H1 (cell line): ENCODE measurements at regions not wholly inside any gene's neighbourhood (a gene's known extent, or its start where the extent isn't known, plus 50 kb on each side); places are given as distances from the start of the nearest gene placed in this dataset.

Experiments
- CTCF ChIA-PET: fragments of 300-600 bp; sonication (Branson Sonifier 250); formaldehyde crosslinking; loops from one replicate; lab custom pipeline; 2021; ENCODE audit not compliant: partially characterized antibody; lab: Charles Lee
- POLR2A ChIA-PET: fragments of 300-600 bp; sonication (Branson Sonifier 250); formaldehyde crosslinking; loops from one replicate; lab custom pipeline; 2021; ENCODE audit warnings: inconsistent platforms; ENCODE audit not compliant: partially characterized antibody; lab: Charles Lee
- DNase-seq, 2 experiments: peaks; one replicate each; pipeline versions ENCODE4 v3.0.0 to v3.0.0-alpha.2; 2010 to 2022; ENCODE audit warnings: low spot score in 2 of 2, low read depth in 1 of 2, mixed read lengths in 1 of 2
- FAIRE-seq: peaks from 2 replicates; lab custom pipeline; 2011; peaks lifted over from hg19 to GRCh38; lab: Jason Lieb, UNC
- H2AFZ ChIP-seq: 2 replicates; pipeline ENCODE4 v1.8.1; 2012; ENCODE audit warnings: low read length, inconsistent platforms
- H2AK5ac ChIP-seq: 2 replicates; pipeline ENCODE4 v1.6.1; 2013; ENCODE audit warnings: low read depth, low read length
- H2BK120ac ChIP-seq: replicated peaks from 2 replicates; pipeline ENCODE3; 2013; ENCODE audit warnings: low read depth, low read length, inconsistent platforms
- H2BK12ac ChIP-seq: 2 replicates; pipeline ENCODE4 v1.6.1; 2013; ENCODE audit warnings: low read depth, low read length
- H2BK15ac ChIP-seq: 2 replicates; pipeline ENCODE4 v1.6.1; 2013; ENCODE audit warnings: low read length
- H2BK20ac ChIP-seq: 2 replicates; pipeline ENCODE4 v1.6.1; 2013; ENCODE audit warnings: low read length
- H2BK5ac ChIP-seq: 2 replicates; pipeline ENCODE4 v1.6.1; 2013; ENCODE audit warnings: low read depth, low read length
- H3K14ac ChIP-seq: 2 replicates; pipeline ENCODE4 v1.6.1; 2013; ENCODE audit warnings: inconsistent platforms; ENCODE audit not compliant: insufficient read length
- H3K18ac ChIP-seq: 2 replicates; pipeline ENCODE4 v1.6.1; 2013; ENCODE audit warnings: low read length; ENCODE audit errors: extremely low read depth
- H3K23ac ChIP-seq: 2 replicates; pipeline ENCODE4 v1.6.1; 2013; ENCODE audit warnings: inconsistent platforms; ENCODE audit not compliant: insufficient read length
- H3K23me2 ChIP-seq: 2 replicates; pipeline ENCODE4 v1.6.1; 2013; ENCODE audit warnings: low read depth, low read length
- H3K27ac ChIP-seq: 2 replicates; pipeline ENCODE4 v1.6.1; 2011; ENCODE audit warnings: low read depth, low read length, inconsistent platforms
- H3K27me3 ChIP-seq, 4 experiments: replicated peaks in 1 of 4; 1 replicate in 1 of 4; 2 replicates in 3 of 4; pipeline versions ENCODE4 v1.6.1 to v1.8.1; 2011 to 2013; ENCODE audit warnings: low read length in 3 of 4, mild to moderate bottlenecking in 3 of 4, inconsistent platforms in 2 of 4, mixed read lengths in 2 of 4, moderate library complexity in 1 of 4; ENCODE audit not compliant: control insufficient read depth in 3 of 4, insufficient read depth in 3 of 4; ENCODE audit errors: extremely low read depth in 1 of 4
- H3K36me3 ChIP-seq, 4 experiments: 2 replicates each; pipeline versions ENCODE4 v1.6.1 to v1.8.1; 2011 to 2013; ENCODE audit warnings: mild to moderate bottlenecking in 4 of 4, low read length in 3 of 4, moderate library complexity in 2 of 4, control low read depth in 1 of 4, inconsistent platforms in 1 of 4; ENCODE audit not compliant: insufficient read depth in 4 of 4, control insufficient read depth in 2 of 4
- H3K4ac ChIP-seq: replicated peaks from 2 replicates; pipeline ENCODE3; 2013; ENCODE audit warnings: low read length, low read depth, mixed read lengths, inconsistent platforms; ENCODE audit not compliant: insufficient read length
- H3K4me1 ChIP-seq, 4 experiments: replicated peaks in 1 of 4; 1 replicate in 1 of 4; 2 replicates in 3 of 4; pipeline versions ENCODE4 v1.6.1 to v1.8.1; 2011 to 2013; ENCODE audit warnings: low read length in 3 of 4, inconsistent platforms in 2 of 4, mixed read lengths in 1 of 4; ENCODE audit not compliant: insufficient read depth in 4 of 4, control insufficient read depth in 3 of 4
- H3K4me2 ChIP-seq, 2 experiments: 2 replicates each; pipeline versions ENCODE4 v1.6.1 to v1.8.1; 2011 to 2013; ENCODE audit warnings: low read depth in 2 of 2, low read length in 2 of 2, control low read depth in 1 of 2, inconsistent platforms in 1 of 2, mild to moderate bottlenecking in 1 of 2; ENCODE audit not compliant: insufficient read depth in 1 of 2
- H3K4me3 ChIP-seq, 4 experiments: fragments of 200-600, 300-600 bp in 1 of 4; sonication (generic), shearing (Covaris generic), sonication (Bioruptor Twin) in 1 of 4; 2 replicates each; pipeline versions ENCODE4 v1.5.1 to v1.8.1; 2011 to 2016; ENCODE audit warnings: low read length in 4 of 4, low read depth in 3 of 4, control low read depth in 2 of 4, inconsistent platforms in 2 of 4, mild to moderate bottlenecking in 2 of 4, mixed read lengths in 1 of 4, moderate library complexity in 1 of 4; ENCODE audit not compliant: insufficient read depth in 2 of 4; ENCODE audit errors: extremely low read depth in 1 of 4
- H3K56ac ChIP-seq: replicated peaks from 2 replicates; pipeline ENCODE3; 2013; ENCODE audit warnings: low read depth, mild to moderate bottlenecking, mixed read lengths, low read length, inconsistent platforms; ENCODE audit not compliant: insufficient read length
- H3K79me1 ChIP-seq: 2 replicates; pipeline ENCODE4 v1.6.1; 2013; ENCODE audit warnings: low read depth, low read length, control low read depth
- H3K79me2 ChIP-seq, 2 experiments: 2 replicates each; pipeline versions ENCODE4 v1.6.1 to v1.8.1; 2012 to 2013; ENCODE audit warnings: low read length in 2 of 2, mild to moderate bottlenecking in 2 of 2, inconsistent platforms in 1 of 2; ENCODE audit not compliant: insufficient read depth in 2 of 2, control insufficient read depth in 1 of 2
- H3K9ac ChIP-seq, 4 experiments: replicated peaks in 1 of 4; 1 replicate in 1 of 4; 2 replicates in 3 of 4; pipeline versions ENCODE4 v1.6.1 to v1.8.1; 2011 to 2013; ENCODE audit warnings: low read depth in 3 of 4, low read length in 3 of 4, control low read depth in 2 of 4, mild to moderate bottlenecking in 2 of 4, moderate library complexity in 2 of 4, inconsistent platforms in 1 of 4; ENCODE audit errors: extremely low read depth in 1 of 4
- H3K9me3 ChIP-seq, 2 experiments: 2 replicates each; pipeline versions ENCODE4 v1.6.1 to v1.8.1; 2012 to 2013; ENCODE audit warnings: mild to moderate bottlenecking in 2 of 2, moderate library complexity in 2 of 2, control low read depth in 1 of 2, inconsistent platforms in 1 of 2, low read depth in 1 of 2, low read length in 1 of 2, mixed read lengths in 1 of 2; ENCODE audit not compliant: insufficient read depth in 2 of 2
- H4K20me1 ChIP-seq, 2 experiments: replicated peaks in 1 of 2; 2 replicates each; pipeline versions ENCODE3 to v1.8.1; 2011 to 2013; ENCODE audit warnings: inconsistent platforms in 2 of 2, low read length in 2 of 2, mild to moderate bottlenecking in 1 of 2; ENCODE audit not compliant: insufficient read depth in 2 of 2, control insufficient read depth in 1 of 2
- H4K5ac ChIP-seq: 2 replicates; pipeline ENCODE4 v1.6.1; 2013; ENCODE audit warnings: low read length, low read depth, mixed read lengths, inconsistent platforms; ENCODE audit not compliant: insufficient read length
- H4K8ac ChIP-seq: 2 replicates; pipeline ENCODE4 v1.8.0; 2013; ENCODE audit warnings: mild to moderate bottlenecking, moderate library complexity, low read length, inconsistent platforms; ENCODE audit not compliant: insufficient read depth; ENCODE audit errors: extremely low read depth
- H4K91ac ChIP-seq: replicated peaks from 2 replicates; pipeline ENCODE3; 2013; ENCODE audit warnings: low read length, mixed read lengths, inconsistent platforms; ENCODE audit not compliant: insufficient read length
- SP1 ChIP-seq: IDR thresholded peaks from 2 replicates; pipeline ENCODE4 v1.6.1; 2011; ENCODE audit warnings: low read depth, low read length

GRCh38 chr10:125595911-125596310 lies 87.1 kb downstream of the TEX36 start:
- TF ChIP-seq SP1: no peak
- CTCF ChIA-PET: no interaction called here
- peaks cover 0 to 2% (median 0%) of the 10 kb centered on the region in 4 experiments; a peak in 1 of 7 replicates for H3K4me1 ChIP-seq
- no peak overlapping the region for H2AFZ ChIP-seq
- H3K23ac ChIP-seq: no peak overlapping the region
- no peak overlapping the region for H3K9ac ChIP-seq
- H4K20me1 ChIP-seq: no peaks in the 10 kb centered on the region
- no peak overlapping the region for H3K56ac ChIP-seq
- H2BK12ac ChIP-seq: no peak overlapping the region
- H3K4me2 ChIP-seq: no peak overlapping the region
- H3K27me3 ChIP-seq: no peaks in the 10 kb centered on the region
- no peak overlapping the region for H3K4me3 ChIP-seq
- no peak overlapping the region for H2AK5ac ChIP-seq
- no peaks in the 10 kb centered on the region for H3K79me1 ChIP-seq
- H3K9me3 ChIP-seq: peaks cover 10 to 15% of the 10 kb centered on the region in 2 experiments
- no peak overlapping the region for H2BK20ac ChIP-seq
- H2BK120ac ChIP-seq: no peak overlapping the region
- H2BK15ac ChIP-seq: no peak overlapping the region
- no peak overlapping the region for H3K14ac ChIP-seq
- FAIRE-seq: no peak
- H4K5ac ChIP-seq: no peak overlapping the region
- H3K27ac ChIP-seq: no peak overlapping the region
- H3K4ac ChIP-seq: no peak overlapping the region
- H3K23me2 ChIP-seq: no peaks in the 10 kb centered on the region
- no peak overlapping the region for H2BK5ac ChIP-seq
- POLR2A ChIA-PET: no interaction called here
- H4K91ac ChIP-seq: no peak overlapping the region
- H3K36me3 ChIP-seq: no peaks in the 10 kb centered on the region
- no peak for DNase-seq
- no peaks in the 10 kb centered on the region for H3K79me2 ChIP-seq
- no peak overlapping the region for H4K8ac ChIP-seq
- no peak overlapping the region for H3K18ac ChIP-seq
